ENCODE measurements at regions not wholly inside any gene's neighbourhood (a gene's known extent, or its start where the extent isn't known, plus 50 kb on each side); places are given as distances from the start of the nearest gene placed in this dataset.

- TF ChIP-seq YY1 (IDR thresholded peaks at IDR 0.05; ENCODE audit: insufficient read depth, insufficient read length), result no peak
- TF ChIP-seq SUZ12 (IDR thresholded peaks at IDR 0.05; ENCODE audit: extremely low read depth, insufficient read depth, insufficient read length), result no peak
- no peak for TF ChIP-seq ZNF274 (IDR thresholded peaks at IDR 0.05; ENCODE audit: low read depth, low read length)
Observed at GRCh38 chr20:16916165-16916564, 168.0 kb downstream of the OTOR start.
